HEK293 (cell line): ENCODE measurements at regions not wholly inside any gene's neighbourhood (a gene's known extent, or its start where the extent isn't known, plus 50 kb on each side); places are given as distances from the start of the nearest gene placed in this dataset.

Source experiments
- CTCF ChIP-seq: fragments of 450-650 bp; formaldehyde crosslinking; IDR thresholded peaks from 2 replicates; pipeline ENCODE4 v1.5.1; 2016; ENCODE audit warnings: missing biosample characterization, missing genetic modification characterization
- KLF10 ChIP-seq: fragments of 450-650 bp; IDR thresholded peaks from 2 replicates; pipeline ENCODE4 v1.5.1; 2018; ENCODE audit warnings: missing biosample characterization, mild to moderate bottlenecking, missing genetic modification characterization
- ZBTB8A ChIP-seq: fragments of 450-650 bp; formaldehyde crosslinking; IDR thresholded peaks from 2 replicates; pipeline ENCODE4 v1.5.1; 2016; ENCODE audit warnings: missing biosample characterization, missing genetic modification characterization
- ZFHX2 ChIP-seq: fragments of 450-650 bp; formaldehyde crosslinking; conservative IDR thresholded peaks from 2 replicates; pipeline ENCODE4 v1.5.1; 2016; ENCODE audit warnings: missing biosample characterization, missing genetic modification characterization

- TF ChIP-seq ZBTB8A (tag by site-specific recombination) (no peak), KLF10 (tag by site-specific recombination) (no peak), CTCF (no peak), ZFHX2 (no peak)
Observed at GRCh38 chr17:14442798-14443528, 142.1 kb downstream of the HS3ST3B1 start.
